C4-2B (cell line): ENCODE measurements at regions not wholly inside any gene's neighbourhood (a gene's known extent, or its start where the extent isn't known, plus 50 kb on each side); places are given as distances from the start of the nearest gene placed in this dataset.

Experiments
- H3K27ac ChIP-seq: fragments of 450-650 bp; 2 replicates; pipeline ENCODE4 v1.5.1; 2017
- ZFX ChIP-seq: fragments of 450-650 bp; IDR thresholded peaks from 2 replicates; pipeline ENCODE4 v1.6.1; 2017
- TF ChIP-seq, protein P1 (sequence below): fragments of 450-650 bp; conservative IDR thresholded peaks from 2 replicates; pipeline ENCODE4 v1.5.1; 2017; ENCODE audit warnings: mild to moderate bottlenecking

DNA sequence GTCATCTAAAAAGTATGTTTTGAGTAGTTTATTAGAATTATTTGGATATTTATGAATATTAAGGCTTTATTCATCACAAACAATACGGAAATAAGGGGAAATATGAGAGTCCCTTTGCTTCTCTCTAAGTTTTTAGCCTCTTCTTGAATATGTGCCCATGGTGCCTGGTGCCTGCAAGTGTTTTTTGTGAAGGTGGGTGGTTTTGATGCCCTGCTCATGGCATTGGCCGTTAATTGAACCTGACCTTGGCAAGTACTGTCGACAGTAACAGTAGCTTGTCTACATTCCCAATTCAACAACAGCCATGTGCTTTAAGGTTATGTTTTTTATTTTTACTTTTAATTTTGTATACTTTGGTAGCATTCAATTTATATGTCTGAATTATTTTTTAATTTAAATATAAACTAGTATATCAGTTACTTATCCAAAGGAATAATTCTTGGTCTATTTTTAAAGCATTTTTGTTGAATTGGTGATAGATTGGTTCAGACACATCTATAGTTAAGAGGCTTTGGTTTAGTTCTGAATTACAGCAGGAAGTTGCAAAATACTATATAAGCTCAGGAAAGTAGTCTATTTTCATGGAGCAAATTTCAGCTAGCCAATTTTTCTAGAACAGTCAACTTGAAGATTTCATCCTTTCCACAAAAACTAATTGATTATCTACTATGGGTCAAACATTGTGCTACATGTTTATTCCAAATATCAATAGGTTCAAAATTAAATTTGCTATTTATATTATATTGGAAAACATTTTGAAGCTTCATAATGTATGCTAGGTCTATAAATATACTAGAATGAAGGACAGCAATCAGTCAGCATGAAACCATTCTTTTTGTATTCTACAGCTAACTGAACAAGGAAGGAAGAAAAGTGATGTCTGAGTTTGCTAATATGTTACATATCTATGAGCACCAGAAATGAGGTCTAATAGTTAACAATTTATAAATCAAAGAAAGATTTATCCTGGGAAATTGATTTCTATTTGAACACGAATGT, 184.4 kb downstream of the MRPL39 start:
- TF ChIP-seq ZFX: no peak
- TF ChIP-seq, protein P1, sequence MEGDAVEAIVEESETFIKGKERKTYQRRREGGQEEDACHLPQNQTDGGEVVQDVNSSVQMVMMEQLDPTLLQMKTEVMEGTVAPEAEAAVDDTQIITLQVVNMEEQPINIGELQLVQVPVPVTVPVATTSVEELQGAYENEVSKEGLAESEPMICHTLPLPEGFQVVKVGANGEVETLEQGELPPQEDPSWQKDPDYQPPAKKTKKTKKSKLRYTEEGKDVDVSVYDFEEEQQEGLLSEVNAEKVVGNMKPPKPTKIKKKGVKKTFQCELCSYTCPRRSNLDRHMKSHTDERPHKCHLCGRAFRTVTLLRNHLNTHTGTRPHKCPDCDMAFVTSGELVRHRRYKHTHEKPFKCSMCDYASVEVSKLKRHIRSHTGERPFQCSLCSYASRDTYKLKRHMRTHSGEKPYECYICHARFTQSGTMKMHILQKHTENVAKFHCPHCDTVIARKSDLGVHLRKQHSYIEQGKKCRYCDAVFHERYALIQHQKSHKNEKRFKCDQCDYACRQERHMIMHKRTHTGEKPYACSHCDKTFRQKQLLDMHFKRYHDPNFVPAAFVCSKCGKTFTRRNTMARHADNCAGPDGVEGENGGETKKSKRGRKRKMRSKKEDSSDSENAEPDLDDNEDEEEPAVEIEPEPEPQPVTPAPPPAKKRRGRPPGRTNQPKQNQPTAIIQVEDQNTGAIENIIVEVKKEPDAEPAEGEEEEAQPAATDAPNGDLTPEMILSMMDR: no peak
- H3K27ac ChIP-seq: no peak overlapping the region

DNA sequence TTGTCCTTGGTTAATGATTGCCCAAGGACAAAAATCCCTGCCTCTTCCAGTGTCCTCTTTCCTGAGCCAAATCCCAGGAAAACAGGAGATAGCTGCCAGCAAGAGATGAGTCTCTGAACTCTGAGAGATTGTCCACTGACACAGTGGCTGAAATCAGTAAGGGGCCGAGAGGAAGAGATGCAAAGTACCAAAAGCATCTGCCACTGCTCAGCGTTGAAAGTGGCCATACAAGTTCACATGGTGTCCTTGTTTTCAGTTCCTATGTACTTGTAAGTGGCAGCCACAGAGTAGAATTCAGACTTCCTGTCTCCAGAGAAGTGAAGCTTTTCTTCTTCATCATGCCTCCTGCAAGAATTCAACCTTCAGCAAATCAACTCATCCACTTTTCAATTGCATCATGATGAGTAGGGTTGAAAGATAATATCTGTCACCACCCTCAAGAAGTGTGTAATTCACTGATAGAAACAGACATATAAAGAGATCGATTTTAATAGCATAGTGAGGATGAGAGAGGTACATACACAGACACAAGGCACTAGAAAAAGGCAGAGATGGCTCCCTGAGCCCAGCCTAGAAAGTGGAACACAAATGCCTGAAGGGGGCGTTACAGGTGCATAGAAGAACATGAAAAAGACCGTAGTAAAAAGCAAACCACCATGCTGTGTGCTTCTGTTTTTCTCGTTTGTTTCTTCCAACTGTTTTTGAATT, 185.8 kb downstream of the MRPL39 start:
- TF ChIP-seq ZFX: no peak
- TF ChIP-seq, protein P1: peak; percentile 34
- no peak overlapping the region for H3K27ac ChIP-seq

DNA sequence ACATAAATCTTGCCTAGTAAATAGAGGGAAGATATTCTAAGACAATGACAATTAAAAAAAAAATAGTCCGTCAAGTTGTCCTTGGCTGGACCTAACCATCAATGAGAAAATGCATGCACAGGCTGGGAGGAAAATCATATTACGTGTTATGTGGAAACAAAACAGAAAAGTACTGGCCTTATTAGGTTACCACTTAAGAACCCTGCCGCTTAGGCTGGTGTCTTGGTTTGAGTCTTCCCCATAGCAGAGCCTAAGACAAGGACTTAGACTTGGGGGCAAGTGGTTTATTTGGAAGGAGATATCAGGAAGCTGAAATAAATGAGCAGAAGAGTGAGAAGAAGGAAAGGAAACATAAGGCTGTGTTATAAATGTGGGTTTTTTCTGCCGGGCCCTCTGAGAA, 186.4 kb downstream of the MRPL39 start:
- no peak overlapping the region for H3K27ac ChIP-seq
- TF ChIP-seq, protein P1: no peak
- no peak for TF ChIP-seq ZFX

DNA sequence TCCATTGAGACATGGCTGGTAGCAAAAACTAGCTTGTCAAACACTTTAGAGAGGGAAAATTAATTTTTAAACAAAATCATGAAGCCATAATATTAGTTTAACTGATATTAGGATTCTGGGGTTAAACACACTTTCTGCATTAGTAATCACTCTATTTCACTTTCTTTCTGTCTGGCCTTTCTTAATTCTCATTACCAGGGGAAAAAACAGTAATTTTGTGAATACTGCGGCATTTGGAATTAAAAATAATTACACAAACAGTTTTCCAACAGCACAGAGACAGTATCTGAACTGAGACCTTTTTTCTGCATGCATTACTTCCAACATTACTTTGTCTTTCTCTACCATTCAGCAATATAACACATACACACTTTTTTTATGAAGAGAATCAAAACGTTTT, 190.6 kb downstream of the MRPL39 start:
- no peak overlapping the region for H3K27ac ChIP-seq
- TF ChIP-seq, protein P1: no peak
- TF ChIP-seq ZFX: no peak

DNA sequence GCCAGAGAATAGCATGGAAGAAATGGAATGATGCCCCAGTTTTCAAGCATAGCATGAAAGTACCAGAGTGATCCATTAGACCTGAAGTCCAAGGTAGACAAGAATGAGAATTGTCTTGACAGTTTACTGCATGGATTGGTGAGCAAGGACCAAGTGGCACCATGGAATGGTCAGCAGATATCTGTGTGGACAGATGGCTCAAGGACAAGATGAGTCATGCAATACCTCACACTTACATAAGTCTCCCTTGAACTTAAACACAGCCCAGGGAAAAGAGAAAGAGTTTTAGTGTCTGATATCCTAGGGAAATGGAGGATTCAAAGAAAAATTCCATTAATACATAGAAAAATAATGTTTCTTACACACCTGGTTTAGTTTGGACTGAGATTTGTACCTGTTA, 195.2 kb downstream of the MRPL39 start:
- TF ChIP-seq, protein P1: no peak
- no peak for TF ChIP-seq ZFX
- H3K27ac ChIP-seq: no peak overlapping the region

DNA sequence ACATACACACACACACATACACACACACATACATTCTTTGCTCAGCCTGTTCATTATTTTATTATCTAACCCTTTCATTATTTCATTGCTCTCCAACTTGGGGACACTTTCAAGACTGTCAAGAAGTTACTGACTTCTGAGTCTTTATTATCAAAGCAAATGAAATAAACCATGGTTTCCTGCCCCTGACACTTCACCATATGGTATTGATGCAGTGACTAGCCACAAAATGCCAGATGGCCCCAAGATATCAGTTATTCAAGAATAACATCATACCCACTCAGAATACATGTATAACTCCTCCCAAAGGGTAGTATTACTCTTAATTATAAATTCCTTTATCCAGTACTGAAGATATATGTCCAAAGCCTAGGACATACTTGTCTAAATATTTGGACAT, 197.3 kb downstream of the MRPL39 start:
- H3K27ac ChIP-seq: no peak overlapping the region
- TF ChIP-seq, protein P1: no peak
- TF ChIP-seq ZFX: no peak

DNA sequence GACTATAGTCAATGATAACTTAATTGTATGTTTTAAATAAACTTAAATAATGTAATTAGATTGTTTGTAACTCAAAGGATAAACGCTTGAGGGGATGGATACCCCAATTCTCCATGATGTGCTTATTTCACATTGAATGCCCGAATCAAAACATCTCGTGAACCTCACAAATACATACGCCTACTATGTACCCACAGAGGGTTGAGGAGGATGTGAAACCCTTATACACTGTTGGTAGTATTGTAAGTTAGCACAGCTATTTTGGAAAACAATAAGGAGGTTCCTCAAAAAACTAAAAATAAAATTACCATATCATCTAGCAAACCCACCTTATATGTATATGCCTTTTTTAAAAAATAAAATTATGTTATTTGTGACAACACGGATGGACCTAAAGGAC, 198.6 kb downstream of the MRPL39 start:
- no peak overlapping the region for H3K27ac ChIP-seq

More for the DNA sequence above, 198.6 kb downstream of the MRPL39 start:
- TF ChIP-seq, protein P1: no peak
- TF ChIP-seq ZFX: no peak
